Heart right ventricle (tissue), 16 donors: ENCODE measurements at regions not wholly inside any gene's neighbourhood (a gene's known extent, or its start where the extent isn't known, plus 50 kb on each side); places are given as distances from the start of the nearest gene placed in this dataset.
A peak's percentile ranks its signal among the peaks of the same experiment; 100 is the strongest.

Experiments
- ATAC-seq, 8 donors: fragments of 200-7000 bp; cut with Tn5 transposase; one replicate each; pipeline ENCODE4 v1.9.1; 2020; ENCODE audit warnings: mild to moderate bottlenecking in 8 of 8, moderate library complexity in 8 of 8, moderate number of reproducible peaks in 1 of 8
- DNase-seq, 2 donors: peaks; one replicate each; pipeline ENCODE4 v3.0.0-alpha.2; 2020
- H3K27ac ChIP-seq, 10 donors: fragments of 200-600 bp; sonication (generic) in 2 of 10; one replicate each; pipeline versions ENCODE4 v1.5.0 to v1.8.0; 2020 to 2022; ENCODE audit warnings: mild to moderate bottlenecking in 3 of 10
- H3K27me3 ChIP-seq, 7 donors: fragments of 200-600 bp; one replicate each; pipeline ENCODE4 v1.8.0; 2021 to 2022; ENCODE audit warnings: mild to moderate bottlenecking in 2 of 7
- H3K36me3 ChIP-seq, 9 donors: fragments of 200-600 bp; sonication (generic) in 1 of 9; one replicate each; pipeline versions ENCODE4 v1.5.0 to v1.8.0; 2020 to 2022; ENCODE audit warnings: mild to moderate bottlenecking in 2 of 9
- H3K4me1 ChIP-seq, 9 donors: fragments of 200-600 bp; sonication (generic) in 1 of 9; one replicate each; pipeline versions ENCODE4 v1.5.0 to v1.8.0; 2020 to 2022; ENCODE audit warnings: mild to moderate bottlenecking in 4 of 9
- H3K4me3 ChIP-seq, 10 donors: fragments of 200-600 bp; sonication (generic) in 2 of 10; one replicate each; pipeline versions ENCODE4 v1.5.0 to v1.8.0; 2020 to 2022; ENCODE audit warnings: mild to moderate bottlenecking in 7 of 10, moderate library complexity in 2 of 10
- H3K9me3 ChIP-seq, 11 donors: fragments of 200-600 bp in 10 of 11; sonication (generic) in 2 of 11; one replicate each; pipeline versions ENCODE4 v1.5.0 to v1.8.0; 2013 to 2022; ENCODE audit warnings: mild to moderate bottlenecking in 2 of 11, control low read depth in 1 of 11, moderate library complexity in 1 of 11
- CTCF ChIP-seq, 9 donors: fragments of 200-600 bp; sonication (generic) in 2 of 9; IDR thresholded peaks; one replicate each; pipeline versions ENCODE4 v1.5.0 to v1.8.0; 2021 to 2022; ENCODE audit warnings: antibody characterized with exemption in 9 of 9, mild to moderate bottlenecking in 5 of 9, moderate library complexity in 1 of 9
- WGBS, 2 donors: extraction: QIAGEN DNeasy Blood & Tissue Kit; methylation state at CpG; one replicate each; pipeline ENCODE4 v1.1.7; 2013; ENCODE audit warnings: inconsistent platforms in 1 of 2; 5-methylcytosine and 5-hydroxymethylcytosine counted together
- intact Hi-C, 10 donors: fragments of 100-400 bp; cut with DNase I; formaldehyde crosslinking; loops; one replicate each; pipeline versions ENCODE4 v1.11.1 to v1.14.2; 2022
- donor health status: Arrhythmogenic right ventricular cardiomyopathy.
- donor health status: ischemic (EF 13 %, LVEDD 7.1; RV severe dilation, severe dysfunction).
- donor health status: healthy with polysubstance abuse.
- donor health status: DM: no; HTN: yes; CAD: no.
- donor health status: DM: no; HTN: no; CAD: no.
- donor health status: ischemic (EF 25% LVEDD 6.9; RV normal size, moderate dysfunction).
- donor health status: ischemic (EF 25% LVEDD 5.7; RV mildly dilated, moderate dysfunction).
- donor health status: healthy.
- donor health status: DM: yes; HTN: yes; CAD: no.
- donor health status: Ischemic cardiomyopathy.
- donor health status: ischemic (EF 35%, LVEDD 5.7; RV mildly dilated, moderate dysfunction).
- donor health status: nonischemic (EF 11% LVEDD 7.7; RV severe dilation, severe dysfunction).
- donor health status: DM: yes; HTN: yes; CAD: no.
- donor health status: PGD.
- donor health status: ischemic (EF 29% LVEDD 5.4; RV normal size, mild dysfunction).
- donor health status: nonischemic (EF 23%, LVEDD 6.1; RV moderate dilation, normal function).

- no peak for TF ChIP-seq CTCF (IDR thresholded peaks at IDR 0.05)
- Histone ChIP-seq H3K4me1 (peaks cover 6 to 42% (median 23%) of the 10 kb centered on the region in 9 donors), H3K4me3 (no peak overlapping the region), H3K27ac (peak overlapping the region in 5 of 10 donors; percentile 2 to 54 (median 26)), H3K27me3 (no peaks in the 10 kb centered on the region), H3K36me3 (no peaks in the 10 kb centered on the region), H3K9me3 (peaks cover 0 to 14% (median 0%) of the 10 kb centered on the region in 11 donors)
- intact Hi-C loops = loop anchor here in 1 of 10 donors (10.0 kb wide), 1 partner anchor 141 kb away; the partner anchor contains the start of gene GUCY1A1
- ATAC-seq (peak in 1 of 8 donors; percentile 23), DNase-seq (no peak)
- WGBS, 2 donors = 59 to 68% methylated on average over 2 of the region's 2 CpGs
Observed at GRCh38 chr4:155523358-155523757, 143.3 kb upstream of the GUCY1A1 start.

GRCh38 chr4:155522201-155522600 is 144.4 kb upstream of the GUCY1A1 start:
- ATAC-seq (no peak), DNase-seq (no peak)
- Histone ChIP-seq H3K4me1 (peaks cover 6 to 38% (median 20%) of the 10 kb centered on the region in 9 donors), H3K4me3 (no peak overlapping the region), H3K27me3 (no peaks in the 10 kb centered on the region), H3K36me3 (no peaks in the 10 kb centered on the region), H3K27ac (peak overlapping the region in 6 of 10 donors; percentile 2 to 54 (median 50)), H3K9me3 (peaks cover 0 to 14% (median 0%) of the 10 kb centered on the region in 11 donors)
- no peak for TF ChIP-seq CTCF (IDR thresholded peaks at IDR 0.05)
- intact Hi-C loops = loop anchor here in 1 of 10 donors (10.0 kb wide), 1 partner anchor 143 kb away; the partner anchor contains the start of gene GUCY1A1
- WGBS, 2 donors = 77 to 79% methylated on average over 2 of the region's 2 CpGs

- DNase-seq = no peak
- peak overlapping the region in 5 of 10 donors; percentile 46 to 54 (median 51) for H3K27ac ChIP-seq
- peaks cover 4 to 30% (median 11%) of the 10 kb centered on the region in 9 donors for H3K4me1 ChIP-seq
- no peak for ATAC-seq
- H3K4me3 ChIP-seq = no peak overlapping the region
- 72 to 74% methylated on average over 7 of the region's 7 CpGs for WGBS, 2 donors
- H3K36me3 ChIP-seq = no peaks in the 10 kb centered on the region
- H3K27me3 ChIP-seq = no peaks in the 10 kb centered on the region
- intact Hi-C loops = loop anchor here in 1 of 10 donors (10.0 kb wide), 1 partner anchor 143 kb away; the partner anchor contains the start of gene GUCY1A1
- H3K9me3 ChIP-seq = peaks cover 0 to 14% (median 0%) of the 10 kb centered on the region in 11 donors
- TF ChIP-seq CTCF (IDR thresholded peaks at IDR 0.05) = no peak
Observed at GRCh38 chr4:155521382-155521781, 144.6 kb upstream of the MAP9 start.

- peak overlapping the region in 2 of 10 donors; percentile 69 to 70 for H3K27ac ChIP-seq
- WGBS, 2 donors = 83% methylated on average over 3 of the region's 3 CpGs
- intact Hi-C loops = loop anchor here in 3 of 10 donors (10.0 kb wide), 3 partner anchors 99 to 239 kb away; partner anchors contain the start of genes GUCY1A1 (in 1 of the 3) and GUCY1B1 (in 1 of the 3)
Observed at GRCh38 chr4:155515444-155516075, 138.8 kb upstream of the MAP9 start.

More at GRCh38 chr4:155515444-155516075, 138.8 kb upstream of the MAP9 start:
- Histone ChIP-seq H3K9me3 (peaks cover 0 to under 1% (median 0%) of the 10 kb centered on the region in 11 donors), H3K4me3 (no peak overlapping the region), H3K27me3 (no peaks in the 10 kb centered on the region), H3K36me3 (no peaks in the 10 kb centered on the region), H3K4me1 (peaks cover 0 to 53% (median 22%) of the 10 kb centered on the region in 9 donors)
- TF ChIP-seq CTCF (IDR thresholded peaks at IDR 0.05) = no peak
- ATAC-seq = no peak
- no peak for DNase-seq
